Tibial nerve (tissue), 4 donors: ENCODE measurements at regions not wholly inside any gene's neighbourhood (a gene's known extent, or its start where the extent isn't known, plus 50 kb on each side); places are given as distances from the start of the nearest gene placed in this dataset.
"Not testable (repeated sequence)": the region's sequence is repeated elsewhere in the genome, so short reads cannot be mapped to it uniquely, and the experiment has no call there.

ENCODE experiments used
- DNase-seq, 2 donors: peaks; one replicate each; pipeline ENCODE4 v3.0.0-alpha.2; 2019; ENCODE audit warnings: low spot score in 2 of 2
- H3K27ac ChIP-seq, 4 donors: fragments of 200-600 bp; sonication (generic) in 3 of 4; one replicate each; pipeline ENCODE4 v1.5.1; 2017 to 2019; ENCODE audit warnings: mild to moderate bottlenecking in 1 of 4
- H3K27me3 ChIP-seq, 2 donors: fragments of 200-600 bp; sonication (generic) in 1 of 2; one replicate each; pipeline versions ENCODE4 v1.5.1 to v1.6.0; 2017 to 2019
- H3K36me3 ChIP-seq, 3 donors: fragments of 200-600 bp; sonication (generic); one replicate each; pipeline ENCODE4 v1.5.1; 2018 to 2019
- H3K4me1 ChIP-seq, 4 donors: fragments of 200-600 bp; sonication (generic) in 3 of 4; one replicate each; pipeline ENCODE4 v1.5.1; 2017 to 2019
- H3K4me3 ChIP-seq, 4 donors: fragments of 200-600 bp; sonication (generic) in 3 of 4; one replicate each; pipeline ENCODE4 v1.5.1; 2017 to 2019; ENCODE audit warnings: mild to moderate bottlenecking in 1 of 4, moderate library complexity in 1 of 4
- H3K9me3 ChIP-seq, 4 donors: fragments of 200-600 bp; sonication (generic) in 3 of 4; one replicate each; pipeline ENCODE4 v1.5.1; 2017 to 2019
- EP300 ChIP-seq, 2 donors: sonication (generic); formaldehyde crosslinking; IDR thresholded peaks; one replicate each; pipeline ENCODE4 v1.6.1; 2017; ENCODE audit warnings: antibody characterized with exemption in 2 of 2, mild to moderate bottlenecking in 1 of 2
- POLR2A ChIP-seq, 2 donors: fragments of 450-650 bp; IDR thresholded peaks; one replicate each; pipeline ENCODE4 v1.6.1; 2017; ENCODE audit warnings: antibody characterized with exemption in 2 of 2, mild to moderate bottlenecking in 2 of 2, moderate library complexity in 2 of 2
- WGBS, 2 donors: methylation state at CpG; one replicate each; pipeline ENCODE4 v1.1.5; 2018; 5-methylcytosine and 5-hydroxymethylcytosine counted together
- TF ChIP-seq, protein P1 (sequence below), 5 experiments: fragments of 200-600 bp in 3 of 5; fragments of 450-650 bp in 2 of 5; sonication (generic) in 3 of 5; IDR thresholded peaks; one replicate each; pipeline ENCODE4 v1.5.1; 2016 to 2019; ENCODE audit warnings: antibody characterized with exemption in 5 of 5, mild to moderate bottlenecking in 3 of 5, moderate library complexity in 2 of 5

- H3K4me3 ChIP-seq, result no peak overlapping the region
- H3K9me3 ChIP-seq, result peaks cover 0 to 7% (median 2%) of the 10 kb centered on the region in 4 donors
- no peak for TF ChIP-seq EP300 (IDR thresholded peaks at IDR 0.05)
- TF ChIP-seq, protein P1, sequence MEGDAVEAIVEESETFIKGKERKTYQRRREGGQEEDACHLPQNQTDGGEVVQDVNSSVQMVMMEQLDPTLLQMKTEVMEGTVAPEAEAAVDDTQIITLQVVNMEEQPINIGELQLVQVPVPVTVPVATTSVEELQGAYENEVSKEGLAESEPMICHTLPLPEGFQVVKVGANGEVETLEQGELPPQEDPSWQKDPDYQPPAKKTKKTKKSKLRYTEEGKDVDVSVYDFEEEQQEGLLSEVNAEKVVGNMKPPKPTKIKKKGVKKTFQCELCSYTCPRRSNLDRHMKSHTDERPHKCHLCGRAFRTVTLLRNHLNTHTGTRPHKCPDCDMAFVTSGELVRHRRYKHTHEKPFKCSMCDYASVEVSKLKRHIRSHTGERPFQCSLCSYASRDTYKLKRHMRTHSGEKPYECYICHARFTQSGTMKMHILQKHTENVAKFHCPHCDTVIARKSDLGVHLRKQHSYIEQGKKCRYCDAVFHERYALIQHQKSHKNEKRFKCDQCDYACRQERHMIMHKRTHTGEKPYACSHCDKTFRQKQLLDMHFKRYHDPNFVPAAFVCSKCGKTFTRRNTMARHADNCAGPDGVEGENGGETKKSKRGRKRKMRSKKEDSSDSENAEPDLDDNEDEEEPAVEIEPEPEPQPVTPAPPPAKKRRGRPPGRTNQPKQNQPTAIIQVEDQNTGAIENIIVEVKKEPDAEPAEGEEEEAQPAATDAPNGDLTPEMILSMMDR (IDR thresholded peaks at IDR 0.05), result no peak
- TF ChIP-seq POLR2A (IDR thresholded peaks at IDR 0.05), result no peak
- peaks cover 0 to 6% (median 0%) of the 10 kb centered on the region in 4 donors for H3K4me1 ChIP-seq
- H3K27me3 ChIP-seq, result no peaks in the 10 kb centered on the region
- no peaks in the 10 kb centered on the region for H3K36me3 ChIP-seq
- WGBS, 2 donors, result 58 to 66% methylated on average over 3 of the region's 3 CpGs
- DNase-seq, result no peak
- no peak overlapping the region for H3K27ac ChIP-seq
These were observed 162.3 kb downstream of the NDUFA12 start for GRCh38 chr12:94841177-94841576.

- Histone ChIP-seq H3K4me1 (peaks cover 0 to 6% (median 0%) of the 10 kb centered on the region in 4 donors), H3K4me3 (no peak overlapping the region), H3K27me3 (no peaks in the 10 kb centered on the region), H3K36me3 (no peaks in the 10 kb centered on the region), H3K9me3 (peaks cover 0 to 7% (median 2%) of the 10 kb centered on the region in 4 donors), H3K27ac (no peak overlapping the region)
- no peak for TF ChIP-seq EP300 (IDR thresholded peaks at IDR 0.05)
- no peak for TF ChIP-seq POLR2A (IDR thresholded peaks at IDR 0.05)
- TF ChIP-seq, protein P1 (IDR thresholded peaks at IDR 0.05), result no peak
- WGBS, 2 donors, result 91 to 97% methylated on average over 5 of the region's 5 CpGs
- DNase-seq, result no peak
These were observed 164.2 kb downstream of the NDUFA12 start for GRCh38 chr12:94839347-94839746.

DNA sequence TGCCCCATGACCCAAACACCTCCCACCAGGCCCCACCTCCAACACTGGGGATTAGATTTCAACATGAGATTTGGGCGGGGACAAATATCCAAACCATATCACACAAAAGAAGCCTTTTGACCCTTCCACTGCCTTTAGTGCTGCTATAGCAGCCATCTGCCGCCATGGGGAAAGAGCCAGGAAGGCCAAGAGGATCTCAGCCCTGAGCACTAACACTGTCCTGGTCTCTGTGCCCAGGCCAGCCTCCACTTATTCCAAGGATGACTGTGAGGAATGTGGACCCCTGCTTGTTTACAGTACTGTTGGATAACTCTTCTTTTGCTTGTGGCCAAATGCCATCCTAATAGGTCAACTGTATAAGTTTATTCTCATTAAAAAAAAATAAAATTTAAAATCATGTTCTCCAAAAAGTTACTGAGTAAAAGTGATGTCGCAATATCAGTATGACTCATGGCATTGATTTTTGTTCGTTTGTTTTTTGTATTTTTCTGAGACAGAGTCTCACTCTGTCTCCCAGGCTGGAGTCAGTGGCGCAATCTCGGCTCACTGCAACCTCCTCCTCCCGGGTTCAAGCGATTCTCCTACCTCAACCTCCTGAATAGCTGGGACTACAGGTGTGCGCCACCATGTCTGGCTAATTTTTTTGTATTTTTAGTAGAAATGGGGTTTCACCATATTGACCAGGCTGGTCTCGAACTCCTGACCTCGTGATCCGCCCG is 166.4 kb downstream of the NDUFA12 start:
- H3K4me1 ChIP-seq, result peaks cover 0 to 25% (median 0%) of the 10 kb centered on the region in 4 donors
- 80 to 85% methylated on average over 13 of the region's 13 CpGs for WGBS, 2 donors
- DNase-seq, H3K27me3 ChIP-seq, H3K4me3 ChIP-seq, H3K9me3 ChIP-seq, H3K36me3 ChIP-seq: not testable (repeated sequence)
- peak overlapping the region in 1 of 4 donors; percentile 33 for H3K27ac ChIP-seq

DNA sequence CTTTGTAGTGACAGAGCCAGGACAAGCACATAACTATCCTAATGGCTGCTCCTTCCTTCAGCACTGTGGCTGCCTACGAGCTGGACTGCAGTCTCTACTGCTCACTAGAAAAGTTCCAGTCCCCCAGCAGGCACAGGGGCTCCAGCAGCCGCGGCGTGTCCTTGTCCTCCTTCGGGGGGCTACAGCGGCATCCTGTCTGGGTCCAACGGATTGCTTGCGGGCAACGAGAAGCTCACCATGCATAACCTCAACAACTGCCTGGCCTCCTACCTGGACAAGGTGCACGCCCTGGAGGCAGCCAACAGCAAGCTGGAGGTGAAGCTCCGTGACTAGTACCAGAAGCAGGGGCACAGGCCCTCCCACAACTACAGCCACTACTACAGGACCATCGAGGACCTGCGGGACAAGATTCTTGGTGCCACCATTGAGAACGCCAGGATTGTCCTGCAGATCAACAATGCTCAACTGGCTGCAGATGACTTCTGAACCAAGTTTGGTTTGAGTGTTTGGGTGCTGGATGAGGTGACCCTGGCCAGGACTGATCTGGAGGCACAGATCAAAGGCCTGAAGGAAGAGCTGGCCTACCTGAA is 169.4 kb downstream of the NDUFA12 start:
- TF ChIP-seq EP300 (IDR thresholded peaks at IDR 0.05), result no peak
- WGBS, 2 donors, result 96% methylated on average over 12 to 14 of the region's 14 CpGs
- no peaks in the 10 kb centered on the region for H3K36me3 ChIP-seq
- peaks cover 0 to 45% (median 0%) of the 10 kb centered on the region in 4 donors for H3K4me1 ChIP-seq
- peak overlapping the region in 3 of 4 donors; percentile 23 to 80 (median 77) for H3K27ac ChIP-seq
- peaks cover 0 to 7% (median 2%) of the 10 kb centered on the region in 4 donors for H3K9me3 ChIP-seq
- H3K27me3 ChIP-seq, result no peaks in the 10 kb centered on the region
- DNase-seq, result no peak
- no peak overlapping the region for H3K4me3 ChIP-seq

- Histone ChIP-seq H3K27me3 (no peaks in the 10 kb centered on the region), H3K9me3 (peaks cover 0 to 7% (median 2%) of the 10 kb centered on the region in 4 donors), H3K36me3 (no peaks in the 10 kb centered on the region), H3K4me1 (peaks cover 0 to 45% (median 0%) of the 10 kb centered on the region in 4 donors), H3K27ac (peak overlapping the region; percentile 23 to 80 (median 62)), H3K4me3 (no peak overlapping the region)
- TF ChIP-seq POLR2A (IDR thresholded peaks at IDR 0.05) (no peak), EP300 (IDR thresholded peaks at IDR 0.05) (peak in 1 of 2 donors; percentile 53)
- TF ChIP-seq, protein P1 (IDR thresholded peaks at IDR 0.05), result no peak
- DNase-seq, result peak in 1 of 2 donors; percentile 40
- 56 to 60% methylated on average over 15 of the region's 15 CpGs for WGBS, 2 donors
These were observed 170.5 kb downstream of the NDUFA12 start for GRCh38 chr12:94832780-94833681.
